IMR-90 (cell line): ENCODE measurements at regions not wholly inside any gene's neighbourhood (a gene's known extent, or its start where the extent isn't known, plus 50 kb on each side); places are given as distances from the start of the nearest gene placed in this dataset.
A peak's percentile ranks its signal among the peaks of the same experiment; 100 is the strongest.

Source experiments
- ATAC-seq: fragments of 200-7000 bp; cut with Tn5 transposase; 2 replicates; pipeline ENCODE4 v1.9.1; 2020; ENCODE audit warnings: low read depth, mild to moderate bottlenecking, moderate library complexity
- BruUV-seq: library from RNA; stranded (reverse); fragments of 400-500 nt; replicated peaks from 2 replicates; lab custom pipeline; 2021; lab: Mats Ljungman, UMichigan
- CTCF ChIA-PET: fragments of 300-600 bp; formaldehyde crosslinking; extraction: SDS; loops from one replicate; lab custom pipeline; 2021; ENCODE audit warnings: antibody characterized with exemption; lab: Yijun Ruan, JAX
- POLR2A ChIA-PET: fragments of 300-600 bp; sonication (Branson Sonifier 250); formaldehyde crosslinking; loops from one replicate; lab custom pipeline; 2022; ENCODE audit warnings: antibody characterized with exemption; ENCODE audit not compliant: unreplicated experiment; lab: Charles Lee
- DNase-seq: peaks from one replicate; pipeline ENCODE4 v3.0.0; 2013
- H2AFZ ChIP-seq: replicated peaks from 2 replicates; pipeline ENCODE3; 2013; ENCODE audit warnings: low read length, mild to moderate bottlenecking; ENCODE audit not compliant: poor library complexity
- H2AK5ac ChIP-seq: 2 replicates; pipeline ENCODE4 v1.6.1; 2013; ENCODE audit warnings: low read depth, low read length, inconsistent platforms
- H2AK9ac ChIP-seq: replicated peaks from 2 replicates; pipeline ENCODE3; 2013; ENCODE audit warnings: mild to moderate bottlenecking, low read depth, low read length, moderate library complexity; ENCODE audit not compliant: poor library complexity
- H2BK120ac ChIP-seq: 2 replicates; pipeline ENCODE4 v1.6.1; 2013; ENCODE audit warnings: low read depth, low read length, inconsistent platforms
- H2BK15ac ChIP-seq: 3 replicates; pipeline ENCODE4 v1.6.1; 2013; ENCODE audit warnings: low read depth, low read length, inconsistent platforms
- H2BK20ac ChIP-seq: 2 replicates; pipeline ENCODE4 v1.6.1; 2013; ENCODE audit warnings: low read depth, mild to moderate bottlenecking, inconsistent platforms, low read length, moderate library complexity
- H2BK5ac ChIP-seq: 2 replicates; pipeline ENCODE4 v1.6.1; 2013; ENCODE audit warnings: mild to moderate bottlenecking, low read depth, low read length, inconsistent platforms; ENCODE audit not compliant: poor library complexity, severe bottlenecking
- H3K14ac ChIP-seq: replicated peaks from 2 replicates; pipeline ENCODE4 v1.6.1; 2013; ENCODE audit warnings: low read depth, low read length, inconsistent platforms
- H3K18ac ChIP-seq: 2 replicates; pipeline ENCODE4 v1.6.1; 2013; ENCODE audit warnings: low read depth, low read length, control low read depth
- H3K23ac ChIP-seq: 2 replicates; pipeline ENCODE4 v1.6.1; 2013; ENCODE audit warnings: low read depth, low read length, inconsistent platforms
- H3K27ac ChIP-seq: 2 replicates; pipeline ENCODE4 v1.5.1; 2013; ENCODE audit warnings: mild to moderate bottlenecking, control low read depth, low read length; ENCODE audit not compliant: insufficient read depth
- H3K27me3 ChIP-seq: 2 replicates; pipeline ENCODE4 v1.6.1; 2013; ENCODE audit warnings: low read length; ENCODE audit not compliant: control insufficient read depth, insufficient read depth
- H3K36me3 ChIP-seq: 2 replicates; pipeline ENCODE4 v1.6.1; 2013; ENCODE audit warnings: low read length, mixed read lengths; ENCODE audit not compliant: control insufficient read depth, insufficient read depth
- H3K4ac ChIP-seq: 2 replicates; pipeline ENCODE4 v1.6.1; 2013; ENCODE audit warnings: low read depth, low read length, inconsistent platforms
- H3K4me1 ChIP-seq: 2 replicates; pipeline ENCODE4 v1.6.1; 2013; ENCODE audit warnings: low read length, mixed read lengths; ENCODE audit not compliant: control insufficient read depth, insufficient read depth
- H3K4me2 ChIP-seq: 2 replicates; pipeline ENCODE4 v1.6.1; 2013; ENCODE audit warnings: low read depth, mild to moderate bottlenecking, control low read depth, low read length, moderate library complexity
- H3K4me3 ChIP-seq: 2 replicates; pipeline ENCODE4 v1.5.1; 2013; ENCODE audit warnings: low read depth, mild to moderate bottlenecking, control low read depth, low read length, moderate library complexity; ENCODE audit not compliant: insufficient read depth
- H3K56ac ChIP-seq: 2 replicates; pipeline ENCODE4 v1.6.1; 2013; ENCODE audit warnings: low read length, inconsistent platforms; ENCODE audit not compliant: insufficient read depth; ENCODE audit errors: extremely low read depth
- H3K79me1 ChIP-seq, 2 experiments: 2 replicates each; pipeline ENCODE4 v1.6.1; 2013; ENCODE audit warnings: low read length in 2 of 2, inconsistent platforms in 1 of 2, low read depth in 1 of 2
- H3K9ac ChIP-seq: 2 replicates; pipeline ENCODE4 v1.6.1; 2013; ENCODE audit warnings: low read depth, low read length, control low read depth
- H3K9me1 ChIP-seq: 2 replicates; pipeline ENCODE4 v1.6.1; 2013; ENCODE audit warnings: low read length, inconsistent platforms; ENCODE audit not compliant: insufficient read depth
- H3K9me3 ChIP-seq: 2 replicates; pipeline ENCODE4 v1.6.1; 2013; ENCODE audit warnings: low read length; ENCODE audit not compliant: control insufficient read depth, insufficient read depth
- H4K20me1 ChIP-seq: 2 replicates; pipeline ENCODE4 v1.6.1; 2013; ENCODE audit warnings: low read length, inconsistent platforms; ENCODE audit not compliant: insufficient read depth
- H4K5ac ChIP-seq: 2 replicates; pipeline ENCODE4 v1.6.1; 2013; ENCODE audit warnings: mild to moderate bottlenecking, low read depth, low read length, control low read depth
- H4K8ac ChIP-seq, 2 experiments: 2 replicates each; pipeline ENCODE4 v1.6.1; 2013; ENCODE audit warnings: low read depth in 2 of 2, low read length in 2 of 2, control low read depth in 1 of 2, inconsistent platforms in 1 of 2
- H4K91ac ChIP-seq: 2 replicates; pipeline ENCODE4 v1.6.1; 2013; ENCODE audit warnings: low read depth, low read length, inconsistent platforms; ENCODE audit not compliant: insufficient read depth
- CEBPB ChIP-seq: IDR thresholded peaks from 2 replicates; pipeline ENCODE4 v1.6.1; 2012; ENCODE audit warnings: low read depth, low read length, improper control_type of control experiment
- CHD1 ChIP-seq: IDR thresholded peaks from 2 replicates; pipeline ENCODE4 v1.6.1; 2012; ENCODE audit warnings: low read depth, low read length, improper control_type of control experiment
- MAZ ChIP-seq: IDR thresholded peaks from 2 replicates; pipeline ENCODE4 v1.6.1; 2012; ENCODE audit warnings: low read depth, mild to moderate bottlenecking, low read length, improper control_type of control experiment, moderate library complexity, borderline replicate concordance
- RCOR1 ChIP-seq: IDR thresholded peaks from 2 replicates; pipeline ENCODE4 v1.6.1; 2012; ENCODE audit warnings: mild to moderate bottlenecking, low read length, improper control_type of control experiment; ENCODE audit not compliant: insufficient replicate concordance
- WGBS, 2 experiments: methylation state at CpG; one replicate each; pipeline versions ENCODE4 v1.1.5 to v1.1.7; 2013; ENCODE audit warnings: missing lambda C conversion rate in 2 of 2; ENCODE audit not compliant: insufficient read length in 1 of 2; ENCODE audit errors: extremely low coverage in 2 of 2; 5-methylcytosine and 5-hydroxymethylcytosine counted together
- dilution Hi-C: fragments of 300-500 bp; cut with HindIII; formaldehyde crosslinking; loops from one replicate; pipeline ENCODE4 v1.14.3; 2018; ENCODE audit warnings: low sequenced_read_pairs; ENCODE audit not compliant: unreplicated experiment
- in situ Hi-C: fragments of 300-500 bp; cut with MboI; formaldehyde crosslinking; loops from 3 replicates; pipeline ENCODE4 v1.14.3; 2019; ENCODE audit warnings: low sequenced_read_pairs, inconsistent platforms, mixed read lengths
- intact Hi-C: fragments of 100-400 bp; cut with micrococcal nuclease; formaldehyde crosslinking; loops from 2 replicates; pipeline ENCODE4 v1.10.0; 2022
- TF ChIP-seq, protein P1 (sequence below): fragments of 150-350 bp; IDR thresholded peaks from 2 replicates; pipeline ENCODE4 v1.6.1; 2016; ENCODE audit warnings: low read depth, mild to moderate bottlenecking, low read length, moderate library complexity, borderline replicate concordance
- TF ChIP-seq, protein P2 (sequence below): conservative IDR thresholded peaks from 2 replicates; pipeline ENCODE4 v1.5.1; 2012; ENCODE audit warnings: mild to moderate bottlenecking, low read depth, low read length, improper control_type of control experiment

DNA sequence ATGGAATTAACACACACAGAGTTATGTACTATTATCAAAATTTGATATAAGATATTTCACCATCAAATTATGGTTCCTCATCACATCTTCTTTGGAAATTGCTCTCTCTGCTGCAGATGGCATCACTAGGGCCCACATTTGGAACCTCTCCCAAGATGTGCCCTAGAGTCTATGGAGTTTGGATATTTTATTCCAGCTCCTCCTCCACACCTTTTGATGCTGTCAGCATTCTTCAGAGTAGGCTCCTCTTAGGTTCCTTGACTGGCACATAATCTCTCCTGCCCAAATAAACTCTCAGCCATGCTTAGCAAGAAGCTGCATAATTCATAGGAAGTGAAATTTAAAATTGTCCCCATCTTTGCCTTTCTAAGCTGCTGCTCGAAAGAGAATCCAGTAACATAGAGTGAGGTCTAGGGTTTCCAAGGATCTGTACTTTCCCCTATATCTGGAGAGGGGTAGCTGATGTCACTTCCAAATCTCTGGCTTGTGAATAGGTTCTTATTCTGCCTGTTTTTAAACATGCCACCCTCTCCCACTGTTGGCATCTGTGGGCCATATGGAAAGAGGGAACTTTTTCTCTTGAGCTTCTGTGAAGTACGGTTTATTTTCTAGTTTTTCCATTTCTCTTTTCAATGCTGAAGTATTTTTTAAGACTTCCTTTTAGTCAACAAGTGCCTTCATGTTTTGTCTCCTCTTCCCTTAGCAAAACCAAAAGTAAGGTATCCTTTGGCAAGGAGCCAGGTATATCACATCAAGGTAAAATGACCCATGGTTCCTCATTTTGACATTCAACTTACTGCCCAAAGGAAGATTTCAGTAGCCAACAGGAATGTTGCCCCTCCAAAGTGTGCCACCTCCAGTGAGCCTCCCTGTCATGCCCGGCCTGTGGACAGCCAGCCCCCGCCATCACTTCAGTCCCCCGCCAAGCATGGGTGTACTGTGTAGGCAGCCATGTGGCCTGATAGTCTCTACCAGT lies 75.3 kb upstream of the C2CD4B start:
- Histone ChIP-seq H3K27ac (no peak overlapping the region), H2BK20ac (no peak overlapping the region), H4K20me1 (no peaks in the 10 kb centered on the region), H3K18ac (no peak overlapping the region), H2AK5ac (no peak overlapping the region), H3K79me1 (no peaks in the 10 kb centered on the region), H3K9ac (no peak overlapping the region), H3K23ac (no peak overlapping the region), H3K4me2 (no peak overlapping the region), H4K5ac (no peak overlapping the region), H3K4me1 (no peaks in the 10 kb centered on the region), H3K9me1 (no peaks in the 10 kb centered on the region), H2AFZ (peak overlapping the region; percentile 46), H2BK5ac (no peak overlapping the region), H2BK120ac (no peak overlapping the region), H3K9me3 (peaks cover 3% of the 10 kb centered on the region; the same call in 1 of the 2 replicates), H3K56ac (no peak overlapping the region), H3K27me3 (peaks cover 3% of the 10 kb centered on the region; the same call in 1 of the 2 replicates), H3K36me3 (no peaks in the 10 kb centered on the region), H3K4ac (no peak overlapping the region), H4K91ac (no peak overlapping the region), H2BK15ac (no peak overlapping the region), H3K14ac (no peak overlapping the region), H3K4me3 (no peak overlapping the region), H4K8ac (no peak overlapping the region), H2AK9ac (no peak overlapping the region)
- TF ChIP-seq CEBPB (no peak), MAZ (no peak), CHD1 (no peak), RCOR1 (no peak)
- TF ChIP-seq, protein P1, sequence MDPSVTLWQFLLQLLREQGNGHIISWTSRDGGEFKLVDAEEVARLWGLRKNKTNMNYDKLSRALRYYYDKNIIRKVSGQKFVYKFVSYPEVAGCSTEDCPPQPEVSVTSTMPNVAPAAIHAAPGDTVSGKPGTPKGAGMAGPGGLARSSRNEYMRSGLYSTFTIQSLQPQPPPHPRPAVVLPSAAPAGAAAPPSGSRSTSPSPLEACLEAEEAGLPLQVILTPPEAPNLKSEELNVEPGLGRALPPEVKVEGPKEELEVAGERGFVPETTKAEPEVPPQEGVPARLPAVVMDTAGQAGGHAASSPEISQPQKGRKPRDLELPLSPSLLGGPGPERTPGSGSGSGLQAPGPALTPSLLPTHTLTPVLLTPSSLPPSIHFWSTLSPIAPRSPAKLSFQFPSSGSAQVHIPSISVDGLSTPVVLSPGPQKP = no peak
- TF ChIP-seq, protein P2, sequence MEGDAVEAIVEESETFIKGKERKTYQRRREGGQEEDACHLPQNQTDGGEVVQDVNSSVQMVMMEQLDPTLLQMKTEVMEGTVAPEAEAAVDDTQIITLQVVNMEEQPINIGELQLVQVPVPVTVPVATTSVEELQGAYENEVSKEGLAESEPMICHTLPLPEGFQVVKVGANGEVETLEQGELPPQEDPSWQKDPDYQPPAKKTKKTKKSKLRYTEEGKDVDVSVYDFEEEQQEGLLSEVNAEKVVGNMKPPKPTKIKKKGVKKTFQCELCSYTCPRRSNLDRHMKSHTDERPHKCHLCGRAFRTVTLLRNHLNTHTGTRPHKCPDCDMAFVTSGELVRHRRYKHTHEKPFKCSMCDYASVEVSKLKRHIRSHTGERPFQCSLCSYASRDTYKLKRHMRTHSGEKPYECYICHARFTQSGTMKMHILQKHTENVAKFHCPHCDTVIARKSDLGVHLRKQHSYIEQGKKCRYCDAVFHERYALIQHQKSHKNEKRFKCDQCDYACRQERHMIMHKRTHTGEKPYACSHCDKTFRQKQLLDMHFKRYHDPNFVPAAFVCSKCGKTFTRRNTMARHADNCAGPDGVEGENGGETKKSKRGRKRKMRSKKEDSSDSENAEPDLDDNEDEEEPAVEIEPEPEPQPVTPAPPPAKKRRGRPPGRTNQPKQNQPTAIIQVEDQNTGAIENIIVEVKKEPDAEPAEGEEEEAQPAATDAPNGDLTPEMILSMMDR = no peak
- POLR2A ChIA-PET = no interaction called here
- intact Hi-C loops = no loop called here
- DNase-seq = no peak
- in situ Hi-C loops = no loop called here
- no CpG with 5 or more reads among the region's 5 CpGs for WGBS, 2 experiments
- dilution Hi-C loops = no loop called here
- BruUV-seq = no TSS peak
- CTCF ChIA-PET = interaction anchor here (1.0 to 1.2 kb wide), 2 partner anchors 9 to 14 kb away, joined by 3 read pairs; no protein-coding TSS in a partner anchor
- ATAC-seq = no peak
